H9 (cell line): ENCODE measurements at regions not wholly inside any gene's neighbourhood (a gene's known extent, or its start where the extent isn't known, plus 50 kb on each side); places are given as distances from the start of the nearest gene placed in this dataset.

Experiments
- DNase-seq: peaks from one replicate; pipeline ENCODE4 v3.0.0-alpha.2; 2017
- H2AFZ ChIP-seq: one replicate; pipeline ENCODE4 v1.6.1; 2013; ENCODE audit warnings: mild to moderate bottlenecking, low read length, control low read depth, moderate library complexity
- H2AK5ac ChIP-seq: 2 replicates; pipeline ENCODE4 v1.6.1; 2013; ENCODE audit warnings: low read length, control low read depth, mixed read lengths; ENCODE audit not compliant: insufficient read length
- H2BK120ac ChIP-seq: one replicate; pipeline ENCODE4 v1.6.1; 2013; ENCODE audit warnings: low read depth, mild to moderate bottlenecking, low read length, control low read depth, inconsistent platforms; ENCODE audit not compliant: poor library complexity, severe bottlenecking
- H2BK12ac ChIP-seq: 2 replicates; pipeline ENCODE4 v1.6.1; 2013; ENCODE audit warnings: low read length, control low read depth, mixed read lengths, low read depth; ENCODE audit not compliant: insufficient read length
- H2BK15ac ChIP-seq: 2 replicates; pipeline ENCODE4 v1.6.1; 2013; ENCODE audit warnings: low read depth, low read length, control low read depth
- H2BK20ac ChIP-seq: one replicate; pipeline ENCODE4 v1.6.1; 2013; ENCODE audit warnings: low read depth, mild to moderate bottlenecking, low read length, control low read depth, inconsistent platforms; ENCODE audit not compliant: poor library complexity, severe bottlenecking
- H2BK5ac ChIP-seq: 2 replicates; pipeline ENCODE4 v1.6.1; 2013; ENCODE audit warnings: low read length, control low read depth, mixed read lengths; ENCODE audit not compliant: insufficient read length
- H3K14ac ChIP-seq: 2 replicates; pipeline ENCODE4 v1.6.1; 2013; ENCODE audit warnings: low read length, control low read depth; ENCODE audit not compliant: insufficient read depth
- H3K18ac ChIP-seq: 2 replicates; pipeline ENCODE4 v1.6.1; 2013; ENCODE audit warnings: low read depth, mild to moderate bottlenecking, mixed read lengths, low read length, control low read depth; ENCODE audit not compliant: insufficient read length
- H3K23ac ChIP-seq: 2 replicates; pipeline ENCODE4 v1.6.1; 2013; ENCODE audit warnings: low read length, control low read depth, mixed read lengths, low read depth; ENCODE audit not compliant: insufficient read length
- H3K23me2 ChIP-seq: 2 replicates; pipeline ENCODE4 v1.6.1; 2013; ENCODE audit warnings: low read depth, mild to moderate bottlenecking, mixed read lengths, low read length, control low read depth; ENCODE audit not compliant: insufficient read length, poor library complexity, severe bottlenecking
- H3K27ac ChIP-seq: 2 replicates; pipeline ENCODE4 v1.5.1; 2013; ENCODE audit warnings: low read length, control low read depth, mixed read lengths, low read depth; ENCODE audit not compliant: insufficient read length
- H3K27me3 ChIP-seq: 2 replicates; pipeline ENCODE4 v1.6.1; 2013; ENCODE audit warnings: low read length, control low read depth, inconsistent platforms; ENCODE audit not compliant: insufficient read depth
- H3K4ac ChIP-seq: 2 replicates; pipeline ENCODE4 v1.6.1; 2013; ENCODE audit warnings: low read depth, mild to moderate bottlenecking, control low read depth, inconsistent platforms, low read length, moderate library complexity
- H3K4me1 ChIP-seq: 2 replicates; pipeline ENCODE4 v1.6.1; 2013; ENCODE audit warnings: low read length, control low read depth, inconsistent platforms; ENCODE audit not compliant: insufficient read depth
- H3K4me2 ChIP-seq: 2 replicates; pipeline ENCODE4 v1.6.1; 2013; ENCODE audit warnings: low read length, control low read depth, mixed read lengths; ENCODE audit not compliant: insufficient read length, insufficient read depth
- H3K56ac ChIP-seq: 2 replicates; pipeline ENCODE4 v1.6.1; 2013; ENCODE audit warnings: low read depth, mild to moderate bottlenecking, mixed read lengths, low read length, control low read depth; ENCODE audit not compliant: insufficient read length
- H3K79me1 ChIP-seq: 2 replicates; pipeline ENCODE4 v1.6.1; 2013; ENCODE audit warnings: low read depth, mild to moderate bottlenecking, moderate library complexity, low read length, control low read depth, inconsistent platforms; ENCODE audit not compliant: insufficient read depth, poor library complexity, severe bottlenecking
- H3K79me2 ChIP-seq: 2 replicates; pipeline ENCODE4 v1.6.1; 2013; ENCODE audit warnings: low read length, control low read depth, inconsistent platforms; ENCODE audit not compliant: insufficient read depth
- H3K9ac ChIP-seq: 2 replicates; pipeline ENCODE4 v1.6.1; 2013; ENCODE audit warnings: low read length, control low read depth, mixed read lengths; ENCODE audit not compliant: insufficient read length; ENCODE audit errors: extremely low read depth
- H3K9me3 ChIP-seq: one replicate; pipeline ENCODE4 v1.6.1; 2013; ENCODE audit warnings: low read depth, low read length, inconsistent platforms; ENCODE audit not compliant: control insufficient read depth
- H3T11ph ChIP-seq: one replicate; pipeline ENCODE4 v1.6.1; 2013; ENCODE audit warnings: mild to moderate bottlenecking, low read length, control low read depth, inconsistent platforms
- H4K20me1 ChIP-seq: one replicate; pipeline ENCODE4 v1.6.1; 2013; ENCODE audit not compliant: control insufficient read depth, insufficient read length, insufficient read depth
- H4K5ac ChIP-seq: 2 replicates; pipeline ENCODE4 v1.6.1; 2013; ENCODE audit warnings: low read depth, mild to moderate bottlenecking, mixed read lengths, low read length, control low read depth; ENCODE audit not compliant: insufficient read length
- H4K8ac ChIP-seq: replicated peaks from 2 replicates; pipeline ENCODE4 v1.6.1; 2013; ENCODE audit warnings: low read length, control low read depth, mixed read lengths, low read depth; ENCODE audit not compliant: insufficient read length
- H4K91ac ChIP-seq: 2 replicates; pipeline ENCODE4 v1.6.1; 2013; ENCODE audit warnings: low read depth, mild to moderate bottlenecking, moderate library complexity, mixed read lengths, low read length, control low read depth; ENCODE audit not compliant: insufficient read length
- H3K27ac Mint-ChIP-seq, 3 experiments: 2 replicates in 2 of 3; 3 replicates in 1 of 3; pipeline ENCODE4 v1.8.0; 2020 to 2021; ENCODE audit warnings: mixed read lengths in 3 of 3, mild to moderate bottlenecking in 1 of 3, moderate library complexity in 1 of 3
- H3K27me3 Mint-ChIP-seq: 2 replicates; pipeline ENCODE4 v1.8.0; 2021; ENCODE audit warnings: low read depth, mild to moderate bottlenecking, moderate library complexity, mixed read lengths
- H3K36me3 Mint-ChIP-seq, 3 experiments: 2 replicates in 2 of 3; 3 replicates in 1 of 3; pipeline ENCODE4 v1.8.0; 2020 to 2021; ENCODE audit warnings: low read depth in 3 of 3, mixed read lengths in 3 of 3; ENCODE audit not compliant: insufficient read depth in 1 of 3
- H3K4me1 Mint-ChIP-seq, 2 experiments: 2 replicates each; pipeline ENCODE4 v1.8.0; 2020; ENCODE audit warnings: mixed read lengths in 2 of 2
- H3K4me3 Mint-ChIP-seq, 2 experiments: 2 replicates in 1 of 2; 3 replicates in 1 of 2; pipeline ENCODE4 v1.8.0; 2020 to 2021; ENCODE audit warnings: mild to moderate bottlenecking in 2 of 2, mixed read lengths in 2 of 2, moderate library complexity in 1 of 2
- H3K9me3 Mint-ChIP-seq, 2 experiments: 2 replicates in 1 of 2; 3 replicates in 1 of 2; pipeline ENCODE4 v1.8.0; 2020; ENCODE audit warnings: mild to moderate bottlenecking in 2 of 2, mixed read lengths in 2 of 2, moderate library complexity in 1 of 2
- WGBS: extraction: QIAGEN DNeasy Blood & Tissue Kit; methylation state at CpG from one replicate; pipeline ENCODE4 v1.1.7; 2013; ENCODE audit warnings: missing lambda C conversion rate, low lambda C conversion rate, mixed read lengths; ENCODE audit not compliant: insufficient read length; ENCODE audit errors: extremely low coverage; 5-methylcytosine and 5-hydroxymethylcytosine counted together
- TF ChIP-seq, protein P1 (sequence below): fragments of 200-600 bp; sonication (generic); conservative IDR thresholded peaks from 3 replicates; pipeline ENCODE4 v1.8.0; 2021; ENCODE audit warnings: antibody characterized with exemption, mild to moderate bottlenecking

DNA sequence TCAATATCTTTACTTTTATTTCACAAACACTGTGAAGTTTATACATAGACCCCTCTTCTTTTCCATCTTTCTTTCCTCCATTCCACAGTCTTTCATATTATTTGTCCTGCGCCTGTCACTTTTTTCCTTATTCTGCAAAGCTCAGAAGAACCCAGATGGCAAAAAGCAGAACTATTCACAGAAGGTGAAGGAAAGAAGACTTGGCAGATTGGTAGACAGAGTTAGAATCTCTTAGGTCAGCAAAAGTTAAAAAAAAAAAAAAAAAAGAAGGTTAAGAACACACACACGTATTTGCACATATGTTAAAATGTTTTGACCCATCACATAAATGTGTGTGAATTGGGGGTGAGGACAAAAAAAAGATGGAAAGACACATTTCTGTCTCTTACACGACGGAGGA, 50.3 kb upstream of the ABCC9 start:
- no peak overlapping the region for H4K8ac ChIP-seq
- H3K23ac ChIP-seq, result no peak overlapping the region
- H3K27ac ChIP-seq, result no peak overlapping the region
- H3K4me1 Mint-ChIP-seq, result peaks cover 16 to 19% of the 10 kb centered on the region in 2 experiments
- H2BK5ac ChIP-seq, result no peak overlapping the region
- no peak overlapping the region for H3T11ph ChIP-seq
- H3K23me2 ChIP-seq, result no peaks in the 10 kb centered on the region
- no CpG with 5 or more reads among the region's 4 CpGs for WGBS
- H3K4me2 ChIP-seq, result no peak overlapping the region
- no peak overlapping the region for H3K27ac Mint-ChIP-seq
- H2BK15ac ChIP-seq, result no peak overlapping the region
- H2BK120ac ChIP-seq, result no peak overlapping the region
- no peak overlapping the region for H3K56ac ChIP-seq
- no peak overlapping the region for H3K4ac ChIP-seq
- no peaks in the 10 kb centered on the region for H4K20me1 ChIP-seq
- no peak overlapping the region for H4K5ac ChIP-seq
- no peak for DNase-seq
- peaks cover 6% of the 10 kb centered on the region for H3K4me1 ChIP-seq
- no peak overlapping the region for H4K91ac ChIP-seq
- no peaks in the 10 kb centered on the region for H3K9me3 ChIP-seq
- no peaks in the 10 kb centered on the region for H3K79me2 ChIP-seq
- H3K4me3 Mint-ChIP-seq, result no peak overlapping the region
- H3K14ac ChIP-seq, result no peak overlapping the region
- no peaks in the 10 kb centered on the region for H3K79me1 ChIP-seq
- no peak overlapping the region for H2AK5ac ChIP-seq
- H2AFZ ChIP-seq, result no peak overlapping the region
- H2BK20ac ChIP-seq, result no peak overlapping the region
- TF ChIP-seq, protein P1, sequence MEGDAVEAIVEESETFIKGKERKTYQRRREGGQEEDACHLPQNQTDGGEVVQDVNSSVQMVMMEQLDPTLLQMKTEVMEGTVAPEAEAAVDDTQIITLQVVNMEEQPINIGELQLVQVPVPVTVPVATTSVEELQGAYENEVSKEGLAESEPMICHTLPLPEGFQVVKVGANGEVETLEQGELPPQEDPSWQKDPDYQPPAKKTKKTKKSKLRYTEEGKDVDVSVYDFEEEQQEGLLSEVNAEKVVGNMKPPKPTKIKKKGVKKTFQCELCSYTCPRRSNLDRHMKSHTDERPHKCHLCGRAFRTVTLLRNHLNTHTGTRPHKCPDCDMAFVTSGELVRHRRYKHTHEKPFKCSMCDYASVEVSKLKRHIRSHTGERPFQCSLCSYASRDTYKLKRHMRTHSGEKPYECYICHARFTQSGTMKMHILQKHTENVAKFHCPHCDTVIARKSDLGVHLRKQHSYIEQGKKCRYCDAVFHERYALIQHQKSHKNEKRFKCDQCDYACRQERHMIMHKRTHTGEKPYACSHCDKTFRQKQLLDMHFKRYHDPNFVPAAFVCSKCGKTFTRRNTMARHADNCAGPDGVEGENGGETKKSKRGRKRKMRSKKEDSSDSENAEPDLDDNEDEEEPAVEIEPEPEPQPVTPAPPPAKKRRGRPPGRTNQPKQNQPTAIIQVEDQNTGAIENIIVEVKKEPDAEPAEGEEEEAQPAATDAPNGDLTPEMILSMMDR, result no peak
- no peaks in the 10 kb centered on the region for H3K9me3 Mint-ChIP-seq
- H2BK12ac ChIP-seq, result no peak overlapping the region
- H3K9ac ChIP-seq, result no peak overlapping the region
- H3K27me3 Mint-ChIP-seq, result no peaks in the 10 kb centered on the region
- no peaks in the 10 kb centered on the region for H3K36me3 Mint-ChIP-seq
- no peak overlapping the region for H3K18ac ChIP-seq
- H3K27me3 ChIP-seq, result no peaks in the 10 kb centered on the region
